Glomerular visceral epithelial cell (primary cell): ENCODE measurements at regions not wholly inside any gene's neighbourhood (a gene's known extent, or its start where the extent isn't known, plus 50 kb on each side); places are given as distances from the start of the nearest gene placed in this dataset.
A peak's percentile ranks its signal among the peaks of the same experiment; 100 is the strongest.
"Not testable (repeated sequence)": the region's sequence is repeated elsewhere in the genome, so short reads cannot be mapped to it uniquely, and the experiment has no call there.

Experiments
- DNase-seq: peaks from one replicate; pipeline ENCODE4 v3.0.0-alpha.2; 2016; ENCODE audit errors: extremely low spot score

GRCh38 chr5:15384176-15384575, 115.8 kb upstream of the FBXL7 start:
- DNase-seq = no peak

DNA sequence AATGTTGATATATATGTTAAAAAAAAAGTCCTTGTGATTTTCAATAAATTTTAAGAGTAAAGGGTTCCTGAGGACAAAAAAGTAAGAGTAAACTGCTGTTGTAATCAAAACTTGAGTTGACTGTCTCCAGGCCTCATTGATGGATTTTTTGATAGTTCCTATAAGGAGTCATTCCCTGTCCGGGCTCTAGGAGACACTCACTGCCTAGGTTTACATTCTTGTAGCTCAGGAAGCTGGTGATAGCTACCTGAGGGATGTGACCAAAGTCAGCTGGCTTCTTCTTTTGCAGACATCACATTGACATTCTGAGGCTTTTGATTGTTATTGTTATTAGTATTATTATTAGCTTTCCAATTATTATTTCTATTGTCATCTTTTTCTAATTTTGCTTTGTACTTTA, 116.5 kb upstream of the FBXL7 start:
- peak; percentile 45 for DNase-seq

GRCh38 chr5:15383021-15383420, 117.0 kb upstream of the FBXL7 start:
- DNase-seq = no peak

GRCh38 chr5:15377573-15378340, 122.2 kb upstream of the FBXL7 start:
- DNase-seq = no peak

GRCh38 chr5:15376803-15377202, 123.2 kb upstream of the FBXL7 start:
- no peak for DNase-seq

DNA sequence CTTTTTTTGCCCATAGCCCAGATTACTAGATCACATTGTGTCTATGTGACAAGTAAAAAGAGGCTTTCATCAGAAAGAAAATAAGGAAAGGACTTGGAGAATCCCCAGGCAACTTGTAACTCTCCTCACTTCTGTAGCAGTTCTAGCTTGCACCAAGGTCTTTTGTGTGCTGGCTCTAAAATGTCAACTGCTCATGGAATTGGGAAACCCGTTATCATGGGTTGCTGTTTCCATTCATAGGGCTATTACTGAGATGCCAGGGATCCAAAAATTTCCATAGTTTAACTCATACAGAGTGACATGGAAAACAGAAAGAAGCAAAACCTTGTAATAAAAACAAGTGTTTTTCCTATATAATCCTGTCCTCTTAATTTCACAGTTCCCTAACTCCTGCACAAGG, 123.9 kb upstream of the FBXL7 start:
- no peak for DNase-seq

DNA sequence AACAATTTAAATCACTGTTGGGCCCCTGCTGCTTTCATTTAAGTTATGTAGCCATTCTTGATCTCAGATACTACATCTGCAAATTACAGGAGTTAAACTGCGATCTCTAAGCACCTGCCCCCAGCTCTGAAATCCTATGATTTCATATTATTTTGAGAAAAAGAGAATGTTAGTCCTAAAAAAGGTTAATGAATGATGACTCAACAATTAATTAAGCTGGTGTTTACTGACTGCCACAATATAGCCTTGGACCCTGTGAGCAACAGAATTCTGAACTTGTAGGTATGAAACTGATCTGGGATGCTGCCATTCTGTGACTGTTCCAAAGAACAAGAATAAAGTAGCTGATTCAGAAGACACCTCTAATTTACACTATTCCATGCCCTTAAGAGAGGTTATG, 124.4 kb upstream of the FBXL7 start:
- no peak for DNase-seq

- DNase-seq = no peak
Observed at GRCh38 chr5:15374886-15375285, 125.1 kb upstream of the FBXL7 start.

DNA sequence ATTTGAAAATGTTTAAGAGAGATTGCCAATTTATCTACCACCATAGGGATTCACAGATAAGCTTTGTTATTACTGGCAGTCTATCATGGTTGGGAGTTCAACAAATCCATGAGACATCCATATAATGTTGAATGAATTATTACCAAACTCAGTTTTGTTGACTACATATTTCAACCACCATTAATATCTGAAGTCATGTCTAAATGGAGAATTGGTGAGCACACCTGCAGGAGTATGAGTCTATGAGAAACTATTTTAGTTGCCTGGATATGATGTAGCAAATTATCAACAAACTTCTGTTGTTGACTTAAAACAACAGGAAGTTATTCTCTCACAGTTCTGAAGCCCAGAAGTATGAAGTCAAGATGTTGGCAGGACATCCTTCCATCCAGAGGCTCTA, 126.8 kb upstream of the FBXL7 start:
- no peak for DNase-seq

DNA sequence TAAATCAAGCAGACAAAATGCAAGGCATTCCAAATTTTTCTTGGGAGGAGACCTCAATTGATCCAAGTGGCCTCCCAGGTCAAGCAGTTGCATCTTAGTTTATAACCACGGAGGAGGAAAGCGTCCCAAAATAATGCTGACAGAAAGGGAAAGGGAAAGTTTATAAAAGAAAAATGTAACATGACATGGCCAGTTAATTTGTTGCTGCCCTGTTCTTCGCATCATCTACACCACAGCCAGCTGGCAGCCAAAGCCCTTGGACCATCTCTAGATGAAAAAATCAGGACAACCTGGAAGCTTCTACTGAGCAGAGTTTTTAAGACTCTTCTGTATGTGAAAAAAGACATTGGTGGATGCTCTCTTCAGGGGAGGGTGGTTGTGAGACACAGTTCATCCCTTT, 128.8 kb upstream of the FBXL7 start:
- DNase-seq = no peak

DNA sequence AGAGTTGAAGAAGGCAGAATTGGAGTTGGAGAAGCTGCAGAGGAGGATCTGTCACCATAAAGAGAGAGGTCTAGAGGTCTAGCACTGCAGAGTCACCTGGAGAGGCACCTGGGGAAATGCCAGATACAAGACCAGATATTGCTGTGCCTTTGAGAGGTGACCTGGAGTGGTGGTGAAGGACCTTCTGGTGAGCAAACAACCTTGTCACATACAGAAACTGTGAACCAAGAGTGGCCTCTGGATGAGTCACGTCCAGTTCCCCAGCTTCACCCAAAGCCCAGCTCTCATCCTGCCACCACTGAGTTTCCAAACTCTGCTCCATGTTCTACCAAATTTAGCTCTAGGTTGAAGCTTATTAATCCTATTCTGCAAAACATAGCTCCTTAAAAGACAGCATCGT, 131.1 kb upstream of the FBXL7 start:
- no peak for DNase-seq

DNA sequence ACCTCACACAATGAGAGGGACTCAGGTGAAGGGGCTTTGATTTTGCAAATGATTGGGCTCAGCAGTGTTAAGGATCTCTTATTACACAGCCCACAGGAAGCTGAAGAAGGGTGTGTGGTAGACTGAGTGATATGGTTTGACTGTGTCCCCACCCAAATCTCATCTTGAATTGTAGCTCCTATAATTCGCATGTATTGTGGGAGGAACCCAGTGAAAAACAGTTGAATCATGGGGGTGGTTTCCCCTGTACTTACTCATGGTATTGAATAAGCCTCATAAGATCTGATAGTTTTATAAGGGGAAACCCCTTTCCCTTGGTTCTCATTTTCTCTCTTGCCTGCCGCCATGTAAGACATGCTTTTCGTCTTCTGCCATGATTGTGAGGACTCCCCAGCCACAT, 132.5 kb upstream of the FBXL7 start:
- DNase-seq = no peak

GRCh38 chr5:15366676-15367391, 133.1 kb upstream of the FBXL7 start:
- no peak for DNase-seq

- no peak for DNase-seq
Observed at GRCh38 chr5:15365070-15365469, 134.9 kb upstream of the FBXL7 start.

- DNase-seq = no peak
Observed at GRCh38 chr5:15363601-15364000, 136.4 kb upstream of the FBXL7 start.

- DNase-seq = not testable (repeated sequence)
Observed at GRCh38 chr5:15357092-15357453, 142.9 kb upstream of the FBXL7 start.

GRCh38 chr5:15356308-15357091, 143.5 kb upstream of the FBXL7 start:
- DNase-seq = not testable (repeated sequence)

- DNase-seq = no peak
Observed at GRCh38 chr5:15354021-15354420, 146.0 kb upstream of the FBXL7 start.

- no peak for DNase-seq
Observed at GRCh38 chr5:15353086-15353645, 146.8 kb upstream of the FBXL7 start.

DNA sequence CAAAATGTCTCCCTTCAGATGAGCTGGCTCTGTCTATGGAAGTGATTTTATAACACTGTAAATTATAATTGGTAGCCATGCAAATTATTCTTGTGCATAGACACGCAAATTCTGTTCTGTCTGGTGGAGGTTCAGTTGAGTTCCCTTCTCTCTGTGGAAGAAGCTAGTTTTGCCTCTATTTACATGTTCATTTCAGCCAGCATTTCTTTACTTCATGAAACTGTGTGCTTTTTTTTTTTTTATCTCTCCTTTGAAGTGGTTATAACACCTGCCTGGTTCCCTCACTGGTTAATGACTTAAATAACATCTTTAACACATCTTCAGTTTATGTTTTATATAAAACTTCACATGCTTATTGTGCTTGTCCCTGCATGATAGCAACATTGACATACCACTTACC, 149.4 kb upstream of the FBXL7 start:
- no peak for DNase-seq

DNA sequence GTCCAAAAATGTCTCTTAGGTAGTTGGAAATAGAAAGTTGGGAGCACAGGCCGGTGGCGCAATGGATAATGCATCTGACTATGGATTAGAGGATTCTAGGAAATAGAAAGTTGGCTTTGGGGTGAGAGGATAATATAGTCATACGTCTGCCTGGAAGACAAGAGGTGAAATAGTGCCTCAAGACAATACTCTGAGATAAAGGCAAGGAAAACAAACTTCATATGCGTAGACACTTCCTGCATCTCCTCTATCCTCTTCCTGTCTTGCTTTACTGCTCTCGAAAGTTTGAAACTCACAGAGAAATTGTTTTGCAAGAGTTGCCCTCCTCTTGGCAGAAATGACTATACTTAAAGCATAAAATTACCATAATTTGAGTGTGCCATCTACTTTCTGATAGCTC, 153.2 kb upstream of the FBXL7 start:
- no peak for DNase-seq

DNA sequence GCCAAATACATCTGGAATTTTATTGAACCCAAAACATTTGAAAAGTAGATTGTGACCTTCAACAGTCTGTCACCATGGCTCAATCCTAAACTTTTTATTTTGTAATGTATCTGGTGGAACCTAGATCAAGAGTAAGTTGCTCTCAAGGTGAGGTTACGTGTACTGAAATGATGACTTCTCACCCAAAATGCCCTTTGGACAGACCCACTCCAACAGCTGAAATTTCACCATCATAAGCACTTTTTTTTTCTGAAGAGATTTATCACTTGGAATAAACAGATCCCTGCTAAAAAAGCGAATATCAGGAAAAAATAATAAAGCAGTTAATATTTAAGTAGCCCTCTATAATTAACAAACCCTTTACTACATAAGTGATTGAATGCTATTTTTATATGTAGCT, 155.0 kb upstream of the FBXL7 start:
- no peak for DNase-seq
